GM12878 (cell line): ENCODE measurements at regions not wholly inside any gene's neighbourhood (a gene's known extent, or its start where the extent isn't known, plus 50 kb on each side); places are given as distances from the start of the nearest gene placed in this dataset.

Source experiments
- ATAC-seq: fragments of 200-7000 bp; cut with Tn5 transposase; 3 replicates; pipeline ENCODE4 v1.9.1; 2020; ENCODE audit warnings: mild to moderate bottlenecking, moderate library complexity
- BruUV-seq: library from RNA; stranded (reverse); fragments of 400-500 nt; replicated peaks from 2 replicates; lab custom pipeline; 2021; lab: Mats Ljungman, UMichigan
- CTCF ChIA-PET: fragments of 300-600 bp; sonication (Branson Sonifier 250); formaldehyde crosslinking; extraction: SDS; loops from one replicate; lab custom pipeline; 2021; ENCODE audit warnings: inconsistent platforms; lab: Yijun Ruan, JAX
- POLR2A ChIA-PET: fragments of 350-600 bp; formaldehyde crosslinking; extraction: SDS; loops from one replicate; lab custom pipeline; 2021; ENCODE audit warnings: inconsistent platforms; lab: Charles Lee
- RAD21 ChIA-PET: fragments of 300-600 bp; sonication (Branson Sonifier 250); formaldehyde crosslinking; loops from one replicate; lab custom pipeline; 2023; ENCODE audit warnings: antibody characterized with exemption; ENCODE audit not compliant: unreplicated experiment; lab: Charles Lee
- SMC1A ChIA-PET: fragments of 300-600 bp; sonication (Branson Sonifier 250); formaldehyde crosslinking; loops from one replicate; lab custom pipeline; 2023; ENCODE audit not compliant: unreplicated experiment, uncharacterized antibody; lab: Charles Lee
- DNase-seq: peaks from one replicate; pipeline ENCODE4 v3.0.0-alpha.2; 2011; ENCODE audit warnings: low read depth, low spot score
- FAIRE-seq: peaks from 3 replicates; lab custom pipeline; 2011; peaks lifted over from hg19 to GRCh38; lab: Jason Lieb, UNC
- H2AFZ ChIP-seq: 2 replicates; pipeline ENCODE4 v1.6.0; 2011; ENCODE audit warnings: low read depth, low read length, control low read depth; ENCODE audit not compliant: control insufficient read depth
- H3K27ac ChIP-seq: 2 replicates; pipeline ENCODE4 v1.5.1; 2011; ENCODE audit warnings: control low read depth; ENCODE audit not compliant: control insufficient read depth, insufficient read depth
- H3K27me3 ChIP-seq, 2 experiments: replicated peaks in 1 of 2; 2 replicates each; pipeline versions ENCODE4 v1.6.0 to v1.6.1; 2011; ENCODE audit warnings: low read length in 1 of 2; ENCODE audit not compliant: control insufficient read depth in 2 of 2, insufficient read depth in 2 of 2
- H3K36me3 ChIP-seq, 2 experiments: 2 replicates each; pipeline ENCODE4 v1.5.1; 2011; ENCODE audit warnings: low read length in 1 of 2; ENCODE audit not compliant: control insufficient read depth in 2 of 2, insufficient read depth in 2 of 2
- H3K4me1 ChIP-seq: 2 replicates; pipeline ENCODE4 v1.6.1; 2011; ENCODE audit warnings: mild to moderate bottlenecking, low read length, moderate library complexity, mixed read lengths; ENCODE audit not compliant: control insufficient read depth, insufficient read depth
- H3K4me2 ChIP-seq: 2 replicates; pipeline ENCODE4 v1.6.0; 2011; ENCODE audit warnings: control low read depth; ENCODE audit not compliant: control insufficient read depth, insufficient read depth
- H3K4me3 ChIP-seq: fragments of 200-600 bp; sonication (generic); 2 replicates; pipeline ENCODE4 v1.5.1; 2016
- H3K79me2 ChIP-seq: 2 replicates; pipeline ENCODE4 v1.6.0; 2011; ENCODE audit warnings: low read length; ENCODE audit not compliant: control insufficient read depth, insufficient read depth
- H3K9ac ChIP-seq: 2 replicates; pipeline ENCODE4 v1.8.0; 2011; ENCODE audit warnings: low read length, control low read depth, mixed read lengths; ENCODE audit not compliant: control insufficient read depth, insufficient read depth
- H3K9me3 ChIP-seq: replicated peaks from 3 replicates; pipeline ENCODE4 v1.5.1; 2011; ENCODE audit warnings: mild to moderate bottlenecking, low read length; ENCODE audit not compliant: control insufficient read depth, insufficient read depth
- H4K20me1 ChIP-seq: 2 replicates; pipeline ENCODE4 v1.6.0; 2011; ENCODE audit not compliant: control insufficient read depth, insufficient read depth
- JUNB ChIP-seq: IDR thresholded peaks from 2 replicates; pipeline ENCODE4 v1.6.1; 2016; ENCODE audit warnings: antibody characterized with exemption, mild to moderate bottlenecking
- RELB ChIP-seq: fragments of 450-650 bp; IDR thresholded peaks from 2 replicates; pipeline ENCODE4 v1.6.1; 2017; ENCODE audit warnings: low read depth, mild to moderate bottlenecking, moderate library complexity
- SIX5 ChIP-seq: IDR thresholded peaks from 2 replicates; pipeline ENCODE4 v1.6.1; 2011; ENCODE audit warnings: mild to moderate bottlenecking, low read depth, low read length, moderate library complexity; ENCODE audit not compliant: severe bottlenecking
- WGBS: methylation state at CpG from one replicate; pipeline ENCODE4 v1.1.6; 2016; ENCODE audit warnings: low lambda C conversion rate; ENCODE audit not compliant: insufficient replicate concordance, insufficient coverage; ENCODE audit errors: missing lambda C conversion rate; 5-methylcytosine and 5-hydroxymethylcytosine counted together
- in situ Hi-C: fragments of 300-500 bp; cut with MboI; formaldehyde crosslinking; loops from 9 replicates; pipeline ENCODE4 v1.14.3; 2018; ENCODE audit warnings: mixed read lengths
- intact Hi-C: fragments of 100-400 bp; cut with micrococcal nuclease; formaldehyde crosslinking; loops from one replicate; pipeline ENCODE4 v1.14.2; 2022; ENCODE audit not compliant: unreplicated experiment
- TF ChIP-seq, protein P1 (sequence below): fragments of 450-650 bp; IDR thresholded peaks from 2 replicates; pipeline ENCODE4 v1.6.1; 2017; ENCODE audit warnings: antibody characterized with exemption, mild to moderate bottlenecking, moderate library complexity

- no peak for TF ChIP-seq JUNB
These were observed 102.3 kb upstream of the CSF3R start (continued) for GRCh38 chr1:36584874-36585453.

GRCh38 chr1:36583980-36584782 is 101.5 kb upstream of the CSF3R start:
- ChIA-PET RAD21 (interaction anchor here (1.0 kb wide), 1 partner anchor 8 kb away, joined by 3 read pairs; no protein-coding TSS in a partner anchor), SMC1A (no interaction called here), CTCF (no interaction called here), POLR2A (no interaction called here)
- ATAC-seq (no peak), FAIRE-seq (no peak), DNase-seq (no peak)
- Histone ChIP-seq H3K9ac (no peak overlapping the region), H3K9me3 (no peaks in the 10 kb centered on the region), H3K79me2 (no peaks in the 10 kb centered on the region), H3K27me3 (peaks cover 2 to 6% of the 10 kb centered on the region in 2 experiments; a peak in 2 of 4 replicates), H3K27ac (no peak overlapping the region), H3K4me3 (no peak overlapping the region), H3K4me2 (no peak overlapping the region), H3K4me1 (no peaks in the 10 kb centered on the region), H3K36me3 (no peaks in the 10 kb centered on the region), H2AFZ (no peak overlapping the region), H4K20me1 (no peaks in the 10 kb centered on the region)
- in situ Hi-C loops (no loop called here), intact Hi-C loops (no loop called here)
- BruUV-seq, result no TSS peak
- 34% methylated on average over 21 of the region's 21 CpGs for whole genome bisulfite sequencing
- TF ChIP-seq SIX5 (no peak), RELB (no peak)
- TF ChIP-seq, protein P1, sequence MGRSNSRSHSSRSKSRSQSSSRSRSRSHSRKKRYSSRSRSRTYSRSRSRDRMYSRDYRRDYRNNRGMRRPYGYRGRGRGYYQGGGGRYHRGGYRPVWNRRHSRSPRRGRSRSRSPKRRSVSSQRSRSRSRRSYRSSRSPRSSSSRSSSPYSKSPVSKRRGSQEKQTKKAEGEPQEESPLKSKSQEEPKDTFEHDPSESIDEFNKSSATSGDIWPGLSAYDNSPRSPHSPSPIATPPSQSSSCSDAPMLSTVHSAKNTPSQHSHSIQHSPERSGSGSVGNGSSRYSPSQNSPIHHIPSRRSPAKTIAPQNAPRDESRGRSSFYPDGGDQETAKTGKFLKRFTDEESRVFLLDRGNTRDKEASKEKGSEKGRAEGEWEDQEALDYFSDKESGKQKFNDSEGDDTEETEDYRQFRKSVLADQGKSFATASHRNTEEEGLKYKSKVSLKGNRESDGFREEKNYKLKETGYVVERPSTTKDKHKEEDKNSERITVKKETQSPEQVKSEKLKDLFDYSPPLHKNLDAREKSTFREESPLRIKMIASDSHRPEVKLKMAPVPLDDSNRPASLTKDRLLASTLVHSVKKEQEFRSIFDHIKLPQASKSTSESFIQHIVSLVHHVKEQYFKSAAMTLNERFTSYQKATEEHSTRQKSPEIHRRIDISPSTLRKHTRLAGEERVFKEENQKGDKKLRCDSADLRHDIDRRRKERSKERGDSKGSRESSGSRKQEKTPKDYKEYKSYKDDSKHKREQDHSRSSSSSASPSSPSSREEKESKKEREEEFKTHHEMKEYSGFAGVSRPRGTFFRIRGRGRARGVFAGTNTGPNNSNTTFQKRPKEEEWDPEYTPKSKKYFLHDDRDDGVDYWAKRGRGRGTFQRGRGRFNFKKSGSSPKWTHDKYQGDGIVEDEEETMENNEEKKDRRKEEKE, result no peak
